ENCODE measurements at regions not wholly inside any gene's neighbourhood (a gene's known extent, or its start where the extent isn't known, plus 50 kb on each side); places are given as distances from the start of the nearest gene placed in this dataset.

- DNase-seq, result no peak
- no peak for TF ChIP-seq CTCF (IDR thresholded peaks at IDR 0.05; ENCODE audit: insufficient read depth in 1 of 2, low read depth in 1 of 2, low read length in 1 of 2, severe bottlenecking in 1 of 2, unreplicated experiment in 1 of 2)
- CTCF ChIA-PET, result no interaction called here
- POLR2A ChIA-PET, result no interaction called here
- Mint-ChIP-seq H3K9me3 (ENCODE audit: unreplicated experiment) (no peaks in the 10 kb centered on the region), H3K27me3 (ENCODE audit: insufficient read depth, unreplicated experiment) (no peaks in the 10 kb centered on the region), H3K4me1 (ENCODE audit: low read depth, unreplicated experiment) (no peaks in the 10 kb centered on the region), H3K27ac (ENCODE audit: unreplicated experiment) (no peak overlapping the region), H3K4me3 (ENCODE audit: unreplicated experiment) (no peak overlapping the region), H3K36me3 (ENCODE audit: insufficient read depth, unreplicated experiment) (no peaks in the 10 kb centered on the region)
- Histone ChIP-seq H3K9me3 (no peaks in the 10 kb centered on the region), H3K4me3 (ENCODE audit: low read depth, low read length) (no peak overlapping the region), H3K36me3 (ENCODE audit: control insufficient read depth, insufficient read depth, low read length) (no peaks in the 10 kb centered on the region), H3K27me3 (replicated peaks; ENCODE audit: control insufficient read depth, insufficient read depth, low read length) (no peaks in the 10 kb centered on the region), H3K4me1 (no peaks in the 10 kb centered on the region)
- intact Hi-C loops (cut with micrococcal nuclease; ENCODE audit: unreplicated experiment), result no loop called here
- no TSS peak for BruUV-seq (replicated peaks)
Measured at GRCh38 chr4:177562859-177563258, 120.6 kb upstream of the AGA start.

- Histone ChIP-seq H3K9me3 (no peaks in the 10 kb centered on the region), H3K4me3 (ENCODE audit: low read depth, low read length) (no peak overlapping the region), H3K27me3 (replicated peaks; ENCODE audit: control insufficient read depth, insufficient read depth, low read length) (no peaks in the 10 kb centered on the region), H3K36me3 (ENCODE audit: control insufficient read depth, insufficient read depth, low read length) (no peaks in the 10 kb centered on the region), H3K4me1 (no peaks in the 10 kb centered on the region)
- CTCF ChIA-PET, result no interaction called here
- Mint-ChIP-seq H3K9me3 (ENCODE audit: unreplicated experiment) (no peaks in the 10 kb centered on the region), H3K27me3 (ENCODE audit: insufficient read depth, unreplicated experiment) (no peaks in the 10 kb centered on the region), H3K36me3 (ENCODE audit: insufficient read depth, unreplicated experiment) (no peaks in the 10 kb centered on the region), H3K27ac (ENCODE audit: unreplicated experiment) (no peak overlapping the region), H3K4me1 (ENCODE audit: low read depth, unreplicated experiment) (no peaks in the 10 kb centered on the region), H3K4me3 (ENCODE audit: unreplicated experiment) (no peak overlapping the region)
- no TSS peak for BruUV-seq (replicated peaks)
- DNase-seq, result no peak
- intact Hi-C loops (cut with micrococcal nuclease; ENCODE audit: unreplicated experiment), result no loop called here
- TF ChIP-seq CTCF (IDR thresholded peaks at IDR 0.05; ENCODE audit: insufficient read depth in 1 of 2, low read depth in 1 of 2, low read length in 1 of 2, severe bottlenecking in 1 of 2, unreplicated experiment in 1 of 2), result no peak
- POLR2A ChIA-PET, result no interaction called here
Measured at GRCh38 chr4:177566691-177567090, 124.5 kb upstream of the AGA start.

GRCh38 chr4:177568931-177569330, 126.7 kb upstream of the AGA start:
- H3K36me3 Mint-ChIP-seq (ENCODE audit: insufficient read depth, unreplicated experiment), result no peaks in the 10 kb centered on the region
- no peaks in the 10 kb centered on the region for H3K4me1 ChIP-seq
- no peak for DNase-seq
- intact Hi-C loops (cut with micrococcal nuclease; ENCODE audit: unreplicated experiment), result no loop called here
- no peak for TF ChIP-seq CTCF (IDR thresholded peaks at IDR 0.05; ENCODE audit: insufficient read depth in 1 of 2, low read depth in 1 of 2, low read length in 1 of 2, severe bottlenecking in 1 of 2, unreplicated experiment in 1 of 2)
- no peaks in the 10 kb centered on the region for H3K9me3 Mint-ChIP-seq (ENCODE audit: unreplicated experiment)
- ChIA-PET POLR2A (no interaction called here), CTCF (no interaction called here)
- H3K27ac Mint-ChIP-seq (ENCODE audit: unreplicated experiment), result no peak overlapping the region
- H3K27me3 Mint-ChIP-seq (ENCODE audit: insufficient read depth, unreplicated experiment), result no peaks in the 10 kb centered on the region
- no peak overlapping the region for H3K4me3 ChIP-seq (ENCODE audit: low read depth, low read length)
- no peaks in the 10 kb centered on the region for H3K4me1 Mint-ChIP-seq (ENCODE audit: low read depth, unreplicated experiment)
- no peaks in the 10 kb centered on the region for H3K36me3 ChIP-seq (ENCODE audit: control insufficient read depth, insufficient read depth, low read length)
- H3K27me3 ChIP-seq (replicated peaks; ENCODE audit: control insufficient read depth, insufficient read depth, low read length), result no peaks in the 10 kb centered on the region
- no peaks in the 10 kb centered on the region for H3K9me3 ChIP-seq
- H3K4me3 Mint-ChIP-seq (ENCODE audit: unreplicated experiment), result no peak overlapping the region
- BruUV-seq (replicated peaks), result no TSS peak

Data from Caco-2 (cell line).